HCT116 (cell line): ENCODE measurements at regions not wholly inside any gene's neighbourhood (a gene's known extent, or its start where the extent isn't known, plus 50 kb on each side); places are given as distances from the start of the nearest gene placed in this dataset.

Experiments used
- ATAC-seq: fragments of 200-7000 bp; cut with Tn5 transposase; 2 replicates; pipeline ENCODE4 v1.9.1; 2020; ENCODE audit warnings: mild to moderate bottlenecking, moderate library complexity
- BruUV-seq: library from RNA; stranded (reverse); fragments of 400-500 nt; replicated peaks from 2 replicates; lab custom pipeline; 2021; lab: Mats Ljungman, UMichigan
- CTCF ChIA-PET: fragments of 300-600 bp; sonication (Branson Sonifier 250); formaldehyde crosslinking; loops from one replicate; lab custom pipeline; 2021; ENCODE audit warnings: antibody characterized with exemption; lab: Charles Lee
- POLR2A ChIA-PET: fragments of 300-600, 350-600 bp; sonication (Branson Sonifier 250); formaldehyde crosslinking; loops from one replicate; lab custom pipeline; 2021; ENCODE audit warnings: antibody characterized with exemption; lab: Charles Lee
- RAD21 ChIA-PET, 2 experiments: fragments of 300-600 bp; sonication (Branson Sonifier 250); formaldehyde crosslinking; loops; one replicate each; lab custom pipeline; 2023; ENCODE audit warnings: low total read pairs in 2 of 2; ENCODE audit not compliant: uncharacterized antibody in 2 of 2, unreplicated experiment in 2 of 2, low non-redundant PET in 1 of 2; lab: Charles Lee
- DNase-seq: peaks from one replicate; pipeline ENCODE4 v3.0.0-alpha.2; 2010; ENCODE audit warnings: low read depth, low spot score
- H2AFZ ChIP-seq: fragments of 200-600 bp; shearing (Covaris generic), sonication (generic); 2 replicates; pipeline ENCODE4 v1.6.1; 2017; ENCODE audit warnings: low read depth, mixed run types, mixed read lengths, antibody characterized with exemption, low read length; ENCODE audit not compliant: poor library complexity, severe bottlenecking
- H3K27ac ChIP-seq: 2 replicates; pipeline ENCODE4 v1.5.1; 2012; ENCODE audit warnings: low read depth, low read length
- H3K27me3 ChIP-seq: fragments of 200-600 bp; sonication (generic); 2 replicates; pipeline ENCODE4 v1.6.1; 2016; ENCODE audit warnings: mixed run types, low read length, mixed read lengths; ENCODE audit not compliant: insufficient read depth
- H3K36me3 ChIP-seq, 2 experiments: fragments of 200-500 bp in 1 of 2; fragments of 200-600 bp in 1 of 2; sonication (Bioruptor generic) in 1 of 2; sonication (generic) in 1 of 2; 2 replicates each; pipeline versions ENCODE4 v1.5.1 to v1.6.1; 2014 to 2016; ENCODE audit warnings: low read length in 2 of 2, inconsistent platforms in 1 of 2, mixed read lengths in 1 of 2, mixed run types in 1 of 2; ENCODE audit not compliant: insufficient read depth in 2 of 2, control insufficient read depth in 1 of 2
- H3K4me1 ChIP-seq, 2 experiments: fragments of 200-600 bp in 1 of 2; sonication (generic) in 1 of 2; 2 replicates each; pipeline versions ENCODE4 v1.5.1 to v1.6.1; 2012 to 2017; ENCODE audit warnings: low read length in 2 of 2, inconsistent platforms in 1 of 2, mild to moderate bottlenecking in 1 of 2, mixed read lengths in 1 of 2, mixed run types in 1 of 2, moderate library complexity in 1 of 2; ENCODE audit not compliant: insufficient read depth in 2 of 2, control insufficient read depth in 1 of 2
- H3K4me2 ChIP-seq: fragments of 200-600 bp; sonication (generic); 2 replicates; pipeline ENCODE4 v1.6.1; 2017; ENCODE audit warnings: mixed run types, low read length, mixed read lengths
- H3K4me3 ChIP-seq, 2 experiments: fragments of 200-600 bp in 1 of 2; sonication (generic) in 1 of 2; replicated peaks in 1 of 2; 2 replicates each; pipeline ENCODE4 v1.5.1; 2011 to 2016; ENCODE audit warnings: low read length in 2 of 2, control low read depth in 1 of 2, low read depth in 1 of 2, mild to moderate bottlenecking in 1 of 2, mixed read lengths in 1 of 2, mixed run types in 1 of 2
- H3K79me2 ChIP-seq: fragments of 200-600 bp; sonication (generic); 2 replicates; pipeline ENCODE4 v1.6.1; 2017; ENCODE audit warnings: mild to moderate bottlenecking, mixed run types, low read length, moderate library complexity, mixed read lengths; ENCODE audit not compliant: insufficient read depth
- H3K9ac ChIP-seq: fragments of 200-600 bp; sonication (generic); 2 replicates; pipeline ENCODE4 v1.6.1; 2016; ENCODE audit warnings: low read length, mixed read lengths
- H3K9me2 ChIP-seq: fragments of 200-600 bp; sonication (generic), shearing (Covaris generic); 2 replicates; pipeline ENCODE4 v1.6.1; 2017; ENCODE audit warnings: mixed run types, mild to moderate bottlenecking, moderate library complexity; ENCODE audit not compliant: insufficient read depth
- H3K9me3 ChIP-seq, 2 experiments: fragments of 200-500 bp in 1 of 2; fragments of 200-600 bp in 1 of 2; sonication (Bioruptor generic) in 1 of 2; sonication (generic) in 1 of 2; 2 replicates each; pipeline ENCODE4 v1.6.1; 2014 to 2017; ENCODE audit warnings: low read length in 2 of 2, mixed read lengths in 2 of 2, inconsistent platforms in 1 of 2, low read depth in 1 of 2, mild to moderate bottlenecking in 1 of 2, mixed run types in 1 of 2, moderate library complexity in 1 of 2; ENCODE audit not compliant: control insufficient read depth in 1 of 2, insufficient read depth in 1 of 2
- H4K20me1 ChIP-seq: fragments of 200-600 bp; sonication (generic), shearing (Covaris generic); 2 replicates; pipeline ENCODE4 v1.6.1; 2017; ENCODE audit warnings: mixed run types, mild to moderate bottlenecking, moderate library complexity; ENCODE audit not compliant: insufficient read depth
- CBX3 ChIP-seq: IDR thresholded peaks from 2 replicates; pipeline ENCODE4 v1.6.1; 2012; ENCODE audit warnings: low read depth
- ELF1 ChIP-seq: IDR thresholded peaks from 2 replicates; pipeline ENCODE4 v1.6.1; 2012; ENCODE audit warnings: low read depth, borderline replicate concordance
- EZH2 ChIP-seq: fragments of 200-600 bp; sonication (generic); IDR thresholded peaks from 2 replicates; pipeline ENCODE4 v1.6.1; 2017; ENCODE audit warnings: antibody characterized with exemption, mixed run types
- MAX ChIP-seq: IDR thresholded peaks from 2 replicates; pipeline ENCODE4 v1.6.1; 2012
- POLR2A ChIP-seq: IDR thresholded peaks from 2 replicates; pipeline ENCODE4 v1.7.0; 2011; ENCODE audit warnings: borderline replicate concordance; ENCODE audit not compliant: insufficient read depth, insufficient read length; ENCODE audit errors: extremely low read depth
- POLR2AphosphoS5 ChIP-seq: IDR thresholded peaks from 2 replicates; pipeline ENCODE4 v1.6.1; 2011; ENCODE audit warnings: mild to moderate bottlenecking, low read depth, low read length, moderate library complexity
- RAD21 ChIP-seq: IDR thresholded peaks from 2 replicates; pipeline ENCODE4 v1.6.1; 2012; ENCODE audit warnings: low read depth, mild to moderate bottlenecking
- YY1 ChIP-seq: IDR thresholded peaks from 2 replicates; pipeline ENCODE4 v1.6.1; 2011; ENCODE audit warnings: low read length, low read depth, moderate library complexity, mild to moderate bottlenecking; ENCODE audit not compliant: insufficient replicate concordance; ENCODE audit errors: extremely low read depth
- ZFX ChIP-seq: fragments of 450-650 bp; IDR thresholded peaks from 2 replicates; pipeline ENCODE4 v1.6.1; 2017
- ZNF274 ChIP-seq: fragments of 200-500 bp; sonication (Bioruptor generic); IDR thresholded peaks from 2 replicates; pipeline ENCODE4 v1.6.1; 2014; ENCODE audit warnings: mild to moderate bottlenecking, low read depth, low read length, inconsistent platforms
- intact Hi-C: fragments of 100-400 bp; cut with micrococcal nuclease; formaldehyde crosslinking; loops from 2 replicates; pipeline ENCODE4 v1.10.0; 2022
- TF ChIP-seq, protein P1 (sequence below): IDR thresholded peaks from 2 replicates; pipeline ENCODE4 v1.6.1; 2011; ENCODE audit warnings: mild to moderate bottlenecking, low read length, moderate library complexity; ENCODE audit not compliant: insufficient replicate concordance; ENCODE audit errors: extremely low read depth

DNA sequence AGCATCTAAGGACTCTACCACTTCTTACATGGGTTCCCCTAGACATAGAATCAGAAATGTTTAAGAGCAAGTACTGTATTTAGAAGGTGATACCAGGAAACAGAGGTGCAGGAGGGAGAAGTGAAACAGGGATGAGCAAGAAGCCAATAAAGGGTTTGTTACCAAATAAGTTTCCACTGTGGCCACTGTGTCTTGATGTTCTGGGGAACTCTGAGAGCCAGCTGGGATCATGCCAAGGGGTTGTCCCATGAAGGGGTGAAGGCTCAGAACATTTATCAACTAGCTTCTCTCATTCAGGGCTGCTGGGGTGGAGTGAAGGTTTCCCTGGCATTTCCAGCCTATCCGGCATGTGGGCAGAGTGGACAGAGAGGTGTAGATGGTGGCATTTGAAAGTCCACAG is 147.1 kb upstream of the SH3BP4 start:
- H3K27ac ChIP-seq: no peak overlapping the region
- DNase-seq (no peak), ATAC-seq (no peak)
- no peak overlapping the region for H2AFZ ChIP-seq
- RAD21 ChIA-PET: no interaction called here
- POLR2A ChIA-PET: no interaction called here
- no peaks in the 10 kb centered on the region for H3K9me2 ChIP-seq
- no peak overlapping the region for H3K4me3 ChIP-seq
- no peak overlapping the region for H3K9ac ChIP-seq
- no peak overlapping the region for H3K4me2 ChIP-seq
- no peaks in the 10 kb centered on the region for H3K79me2 ChIP-seq
- CTCF ChIA-PET: no interaction called here
- no peaks in the 10 kb centered on the region for H4K20me1 ChIP-seq
- TF ChIP-seq POLR2A (no peak), ZNF274 (no peak), POLR2AphosphoS5 (no peak), YY1 (no peak), ELF1 (no peak), CBX3 (no peak), EZH2 (no peak), RAD21 (no peak), ZFX (no peak), MAX (no peak)
- TF ChIP-seq, protein P1, sequence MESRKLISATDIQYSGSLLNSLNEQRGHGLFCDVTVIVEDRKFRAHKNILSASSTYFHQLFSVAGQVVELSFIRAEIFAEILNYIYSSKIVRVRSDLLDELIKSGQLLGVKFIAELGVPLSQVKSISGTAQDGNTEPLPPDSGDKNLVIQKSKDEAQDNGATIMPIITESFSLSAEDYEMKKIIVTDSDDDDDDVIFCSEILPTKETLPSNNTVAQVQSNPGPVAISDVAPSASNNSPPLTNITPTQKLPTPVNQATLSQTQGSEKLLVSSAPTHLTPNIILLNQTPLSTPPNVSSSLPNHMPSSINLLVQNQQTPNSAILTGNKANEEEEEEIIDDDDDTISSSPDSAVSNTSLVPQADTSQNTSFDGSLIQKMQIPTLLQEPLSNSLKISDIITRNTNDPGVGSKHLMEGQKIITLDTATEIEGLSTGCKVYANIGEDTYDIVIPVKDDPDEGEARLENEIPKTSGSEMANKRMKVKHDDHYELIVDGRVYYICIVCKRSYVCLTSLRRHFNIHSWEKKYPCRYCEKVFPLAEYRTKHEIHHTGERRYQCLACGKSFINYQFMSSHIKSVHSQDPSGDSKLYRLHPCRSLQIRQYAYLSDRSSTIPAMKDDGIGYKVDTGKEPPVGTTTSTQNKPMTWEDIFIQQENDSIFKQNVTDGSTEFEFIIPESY: no peak
- TF ChIP-seq, all 23 proteins: peak for 0
- Histone ChIP-seq H3K27me3 (no peaks in the 10 kb centered on the region), H3K9me3 (peaks cover 0 to 2% of the 10 kb centered on the region in 2 experiments; a peak in 1 of 4 replicates), H3K4me1 (no peaks in the 10 kb centered on the region), H3K36me3 (no peaks in the 10 kb centered on the region)
- BruUV-seq: no TSS peak
- intact Hi-C loops: no loop called here
